ENCODE measurements at regions not wholly inside any gene's neighbourhood (a gene's known extent, or its start where the extent isn't known, plus 50 kb on each side); places are given as distances from the start of the nearest gene placed in this dataset.

- H3K36me3 ChIP-seq (ENCODE audit: low read depth): no peaks in the 10 kb centered on the region
- no peaks in the 10 kb centered on the region; the same call in 1 of the 2 replicates for H3K27me3 ChIP-seq (ENCODE audit: insufficient read depth, low read depth)
- no peaks in the 10 kb centered on the region for H3K9me3 ChIP-seq (ENCODE audit: insufficient read depth, low read depth)
- no peak overlapping the region for H3K27ac ChIP-seq
- no peaks in the 10 kb centered on the region for H4K20me1 ChIP-seq (ENCODE audit: insufficient read depth)
- no peaks in the 10 kb centered on the region for H3K4me1 ChIP-seq (replicated peaks; ENCODE audit: insufficient read depth)
- TF ChIP-seq EZH2 (IDR thresholded peaks at IDR 0.05; ENCODE audit: low read depth) (no peak), CTCF (conservative IDR thresholded peaks at IDR 0.05) (no peak)
- H3F3A ChIP-seq (ENCODE audit: insufficient read depth, low read depth): no peaks in the 10 kb centered on the region
- intact Hi-C loops (cut with micrococcal nuclease; ENCODE audit: unreplicated experiment): no loop called here
- DNase-seq: no peak
- POLR2A ChIA-PET (ENCODE audit: unreplicated experiment): no interaction called here
- no TSS peak for BruUV-seq (replicated peaks)
- no peak overlapping the region for H3K4me2 ChIP-seq
- H3K4me3 ChIP-seq: no peak overlapping the region
- CTCF ChIA-PET: no interaction called here
- H2AFZ ChIP-seq: no peak overlapping the region
- no peaks in the 10 kb centered on the region for H3K79me2 ChIP-seq (ENCODE audit: low read depth)
- no peaks in the 10 kb centered on the region for H3K9me2 ChIP-seq (ENCODE audit: insufficient read depth)
Measured at GRCh38 chr3:118710532-118710931, 324.1 kb downstream of the IGSF11 start.

- TF ChIP-seq EZH2 (IDR thresholded peaks at IDR 0.05; ENCODE audit: low read depth) (no peak), CTCF (conservative IDR thresholded peaks at IDR 0.05) (no peak)
- no peak overlapping the region for H3K27ac ChIP-seq
- no peaks in the 10 kb centered on the region for H3K9me3 ChIP-seq (ENCODE audit: insufficient read depth, low read depth)
- H3K9me2 ChIP-seq (ENCODE audit: insufficient read depth): no peaks in the 10 kb centered on the region
- BruUV-seq (replicated peaks): no TSS peak
- H3K4me1 ChIP-seq (replicated peaks; ENCODE audit: insufficient read depth): no peaks in the 10 kb centered on the region
- no peaks in the 10 kb centered on the region for H3K79me2 ChIP-seq (ENCODE audit: low read depth)
- H4K20me1 ChIP-seq (ENCODE audit: insufficient read depth): no peaks in the 10 kb centered on the region
- H3K4me3 ChIP-seq: no peak overlapping the region
- H3F3A ChIP-seq (ENCODE audit: insufficient read depth, low read depth): no peaks in the 10 kb centered on the region
- intact Hi-C loops (cut with micrococcal nuclease; ENCODE audit: unreplicated experiment): no loop called here
- ChIA-PET CTCF (no interaction called here), POLR2A (ENCODE audit: unreplicated experiment) (no interaction called here)
- H3K4me2 ChIP-seq: no peak overlapping the region
- no peaks in the 10 kb centered on the region for H3K27me3 ChIP-seq (ENCODE audit: insufficient read depth, low read depth)
- H3K36me3 ChIP-seq (ENCODE audit: low read depth): no peaks in the 10 kb centered on the region
- no peak overlapping the region for H2AFZ ChIP-seq
- DNase-seq: no peak
Measured at GRCh38 chr3:118713502-118714207, 321.0 kb downstream of the IGSF11 start.

GRCh38 chr3:118714800-118715199, 319.8 kb downstream of the IGSF11 start:
- no peak overlapping the region for H3K4me2 ChIP-seq
- no peak for DNase-seq
- intact Hi-C loops (cut with micrococcal nuclease; ENCODE audit: unreplicated experiment): no loop called here
- POLR2A ChIA-PET (ENCODE audit: unreplicated experiment): no interaction called here
- CTCF ChIA-PET: no interaction called here
- no peaks in the 10 kb centered on the region for H3K9me3 ChIP-seq (ENCODE audit: insufficient read depth, low read depth)
- BruUV-seq (replicated peaks): no TSS peak
- no peaks in the 10 kb centered on the region for H4K20me1 ChIP-seq (ENCODE audit: insufficient read depth)
- H3K4me1 ChIP-seq (replicated peaks; ENCODE audit: insufficient read depth): no peaks in the 10 kb centered on the region
- H3K27me3 ChIP-seq (ENCODE audit: insufficient read depth, low read depth): no peaks in the 10 kb centered on the region
- H2AFZ ChIP-seq: no peak overlapping the region
- H3F3A ChIP-seq (ENCODE audit: insufficient read depth, low read depth): no peaks in the 10 kb centered on the region
- H3K79me2 ChIP-seq (ENCODE audit: low read depth): no peaks in the 10 kb centered on the region
- TF ChIP-seq EZH2 (IDR thresholded peaks at IDR 0.05; ENCODE audit: low read depth) (no peak), CTCF (conservative IDR thresholded peaks at IDR 0.05) (no peak)
- H3K9me2 ChIP-seq (ENCODE audit: insufficient read depth): no peaks in the 10 kb centered on the region
- H3K36me3 ChIP-seq (ENCODE audit: low read depth): no peaks in the 10 kb centered on the region
- no peak overlapping the region for H3K27ac ChIP-seq
- H3K4me3 ChIP-seq: no peak overlapping the region

Data from PC-9 (cell line).